ENCODE measurements at regions not wholly inside any gene's neighbourhood (a gene's known extent, or its start where the extent isn't known, plus 50 kb on each side); places are given as distances from the start of the nearest gene placed in this dataset.

- TF ChIP-seq CTCF (IDR thresholded peaks at IDR 0.05) (no peak), POLR2A (IDR thresholded peaks at IDR 0.05) (no peak)
These were observed 51.3 kb upstream of the TOP3B start for GRCh38 chr22:22033803-22034468.
